ENCODE measurements at regions not wholly inside any gene's neighbourhood (a gene's known extent, or its start where the extent isn't known, plus 50 kb on each side); places are given as distances from the start of the nearest gene placed in this dataset.

GRCh38 chr2:105569606-105570005 lies 170.8 kb upstream of the FHL2 start:
- TF ChIP-seq YY1 (IDR thresholded peaks at IDR 0.05; ENCODE audit: insufficient read depth, insufficient read length) (no peak), ZNF274 (IDR thresholded peaks at IDR 0.05; ENCODE audit: low read depth, low read length) (no peak)

Measured in NT2/D1 (cell line).